Neuron (in vitro differentiated cells): ENCODE measurements at regions not wholly inside any gene's neighbourhood (a gene's known extent, or its start where the extent isn't known, plus 50 kb on each side); places are given as distances from the start of the nearest gene placed in this dataset.
A peak's percentile ranks its signal among the peaks of the same experiment; 100 is the strongest.
"Not testable (repeated sequence)": the region's sequence is repeated elsewhere in the genome, so short reads cannot be mapped to it uniquely, and the experiment has no call there.

Source experiments
- H2AFZ ChIP-seq: one replicate; pipeline ENCODE4 v1.6.1; 2013; ENCODE audit warnings: low read depth, mild to moderate bottlenecking, inconsistent platforms, low read length, moderate library complexity
- H3K27me3 ChIP-seq: one replicate; pipeline ENCODE4 v1.6.1; 2013; ENCODE audit warnings: low read length; ENCODE audit not compliant: insufficient read depth
- H3K36me3 ChIP-seq: one replicate; pipeline ENCODE4 v1.6.1; 2013; ENCODE audit warnings: low read length; ENCODE audit not compliant: insufficient read depth
- H3K4me1 ChIP-seq: one replicate; pipeline ENCODE4 v1.6.1; 2013; ENCODE audit warnings: low read length; ENCODE audit not compliant: insufficient read depth
- H3K4me3 ChIP-seq: 2 replicates; pipeline ENCODE4 v1.5.1; 2013; ENCODE audit warnings: mild to moderate bottlenecking, low read length, moderate library complexity
- H3K9me3 ChIP-seq: one replicate; pipeline ENCODE4 v1.6.1; 2013; ENCODE audit warnings: low read length

- Histone ChIP-seq H3K27me3 (no peaks in the 10 kb centered on the region), H3K36me3 (no peaks in the 10 kb centered on the region), H3K4me3 (no peak overlapping the region), H3K4me1 (no peaks in the 10 kb centered on the region), H3K9me3 (no peaks in the 10 kb centered on the region), H2AFZ (no peak overlapping the region)
Observed at GRCh38 chr13:81568824-81569223, 1227.9 kb upstream of the SPRY2 start.

- Histone ChIP-seq H3K27me3 (no peaks in the 10 kb centered on the region), H3K4me3 (no peak overlapping the region), H3K4me1 (no peaks in the 10 kb centered on the region), H3K36me3 (no peaks in the 10 kb centered on the region), H2AFZ (no peak overlapping the region), H3K9me3 (no peaks in the 10 kb centered on the region)
Observed at GRCh38 chr13:81565849-81566248, 1224.9 kb upstream of the SPRY2 start.

DNA sequence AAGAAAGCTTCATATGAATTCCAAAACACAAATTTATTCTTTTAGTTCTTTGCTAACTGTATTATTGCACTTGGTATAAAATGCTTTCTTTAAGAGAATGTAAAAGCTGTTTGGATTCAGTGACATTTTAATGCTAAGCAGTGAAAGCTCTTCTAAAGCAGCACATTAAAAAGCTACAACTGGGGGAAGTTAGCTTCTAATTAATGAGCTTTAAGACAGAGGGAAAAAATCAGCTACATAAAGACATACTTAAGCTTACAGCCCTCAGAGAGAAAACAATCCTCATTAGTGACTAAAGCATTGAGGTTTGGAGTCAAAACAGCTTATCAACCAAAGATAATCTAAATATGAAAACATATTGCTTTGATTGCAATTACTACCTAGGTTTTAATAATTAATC is 1222.2 kb upstream of the SPRY2 start:
- Histone ChIP-seq H3K4me1 (no peaks in the 10 kb centered on the region), H2AFZ (no peak overlapping the region)

GRCh38 chr13:81562598-81562997 is 1221.7 kb upstream of the SPRY2 start:
- no peaks in the 10 kb centered on the region for H3K36me3 ChIP-seq
- no peaks in the 10 kb centered on the region for H3K27me3 ChIP-seq

More for the DNA sequence above, 1222.2 kb upstream of the SPRY2 start:
- Histone ChIP-seq H3K9me3 (no peaks in the 10 kb centered on the region), H3K27me3 (no peaks in the 10 kb centered on the region), H3K4me3 (no peak overlapping the region), H3K36me3 (no peaks in the 10 kb centered on the region)

DNA sequence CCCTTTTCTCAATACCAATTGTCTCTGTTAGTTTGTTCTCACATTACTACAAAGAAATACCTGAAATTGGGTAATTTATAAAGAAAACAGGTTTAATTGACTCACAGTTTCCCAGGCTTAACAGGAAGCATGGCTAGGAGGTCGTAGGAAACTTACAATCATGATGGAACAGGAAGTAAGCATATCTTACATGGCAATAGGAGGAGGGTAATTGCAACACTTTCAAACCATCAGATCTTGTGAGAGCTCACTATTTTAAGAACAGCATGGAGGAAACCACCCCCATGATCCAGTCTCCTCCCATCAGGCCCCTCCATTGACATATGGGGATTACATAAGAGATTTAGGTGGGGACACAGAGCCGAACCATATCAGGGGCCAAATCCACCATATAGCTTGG is 1210.1 kb upstream of the SPRY2 start:
- no peaks in the 10 kb centered on the region for H3K27me3 ChIP-seq

More at GRCh38 chr13:81562598-81562997, 1221.7 kb upstream of the SPRY2 start:
- Histone ChIP-seq H3K4me3 (no peak overlapping the region), H3K9me3 (no peaks in the 10 kb centered on the region), H3K4me1 (no peaks in the 10 kb centered on the region), H2AFZ (no peak overlapping the region)

DNA sequence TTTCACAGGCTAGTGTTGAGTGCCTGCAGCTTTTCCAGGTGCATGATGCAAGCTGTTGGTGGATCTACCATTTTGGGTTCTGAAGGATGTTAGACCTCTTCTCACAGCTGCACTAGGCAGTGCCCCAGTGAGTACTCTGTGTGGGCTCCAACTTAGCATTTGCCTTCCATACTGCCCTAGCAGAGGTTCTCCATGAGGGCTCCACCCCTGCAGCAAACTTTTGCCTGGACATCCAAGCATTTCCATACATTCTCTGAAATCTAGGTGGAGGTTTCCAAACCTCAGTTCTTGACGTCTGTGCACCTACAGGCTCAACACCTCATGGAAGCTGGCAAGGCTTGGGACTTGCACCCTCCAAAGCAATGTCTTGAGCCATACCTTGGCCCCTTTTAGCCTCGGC is 1205.4 kb upstream of the SPRY2 start:
- H3K4me3 ChIP-seq, H3K36me3 ChIP-seq, H3K4me1 ChIP-seq, H3K9me3 ChIP-seq, H3K27me3 ChIP-seq, H2AFZ ChIP-seq: not testable (repeated sequence)

More for the DNA sequence above, 1210.1 kb upstream of the SPRY2 start:
- H3K4me1 ChIP-seq: no peaks in the 10 kb centered on the region
- no peaks in the 10 kb centered on the region for H3K9me3 ChIP-seq
- H3K4me3 ChIP-seq: no peak overlapping the region
- no peaks in the 10 kb centered on the region for H3K36me3 ChIP-seq
- no peak overlapping the region for H2AFZ ChIP-seq

GRCh38 chr13:81540777-81541176 is 1199.9 kb upstream of the SPRY2 start:
- Histone ChIP-seq H3K27me3 (no peaks in the 10 kb centered on the region), H3K4me3 (no peak overlapping the region), H3K4me1 (no peaks in the 10 kb centered on the region), H2AFZ (no peak overlapping the region), H3K9me3 (no peaks in the 10 kb centered on the region), H3K36me3 (no peaks in the 10 kb centered on the region)

GRCh38 chr13:81539643-81540150 is 1198.8 kb upstream of the SPRY2 start:
- Histone ChIP-seq H3K4me1 (no peaks in the 10 kb centered on the region), H2AFZ (no peak overlapping the region), H3K9me3 (no peaks in the 10 kb centered on the region), H3K36me3 (no peaks in the 10 kb centered on the region), H3K27me3 (no peaks in the 10 kb centered on the region), H3K4me3 (no peak overlapping the region)

- Histone ChIP-seq H3K36me3 (no peaks in the 10 kb centered on the region), H3K4me1 (no peaks in the 10 kb centered on the region), H3K27me3 (no peaks in the 10 kb centered on the region), H2AFZ (no peak overlapping the region), H3K4me3 (no peak overlapping the region), H3K9me3 (no peaks in the 10 kb centered on the region)
Observed at GRCh38 chr13:81498969-81499368, 1158.0 kb upstream of the SPRY2 start.

- Histone ChIP-seq H3K36me3 (no peaks in the 10 kb centered on the region), H2AFZ (no peak overlapping the region), H3K4me1 (no peaks in the 10 kb centered on the region), H3K4me3 (no peak overlapping the region), H3K9me3 (no peaks in the 10 kb centered on the region), H3K27me3 (no peaks in the 10 kb centered on the region)
Observed at GRCh38 chr13:81493144-81493543, 1152.2 kb upstream of the SPRY2 start.

GRCh38 chr13:81492449-81492848 is 1151.5 kb upstream of the SPRY2 start:
- H2AFZ ChIP-seq: no peak overlapping the region
- H3K36me3 ChIP-seq: no peaks in the 10 kb centered on the region
- H3K27me3 ChIP-seq: no peaks in the 10 kb centered on the region
- no peak overlapping the region for H3K4me3 ChIP-seq
- no peaks in the 10 kb centered on the region for H3K4me1 ChIP-seq
- no peaks in the 10 kb centered on the region for H3K9me3 ChIP-seq

- Histone ChIP-seq H3K4me1 (no peaks in the 10 kb centered on the region), H3K9me3 (no peaks in the 10 kb centered on the region), H3K36me3 (no peaks in the 10 kb centered on the region), H2AFZ (no peak overlapping the region), H3K27me3 (no peaks in the 10 kb centered on the region), H3K4me3 (no peak overlapping the region)
Observed at GRCh38 chr13:81488021-81488420, 1147.1 kb upstream of the SPRY2 start.

GRCh38 chr13:81487151-81487550 is 1146.2 kb upstream of the SPRY2 start:
- Histone ChIP-seq H3K27me3 (no peaks in the 10 kb centered on the region), H3K9me3 (no peaks in the 10 kb centered on the region), H3K4me1 (no peaks in the 10 kb centered on the region), H2AFZ (no peak overlapping the region), H3K4me3 (no peak overlapping the region), H3K36me3 (no peaks in the 10 kb centered on the region)

DNA sequence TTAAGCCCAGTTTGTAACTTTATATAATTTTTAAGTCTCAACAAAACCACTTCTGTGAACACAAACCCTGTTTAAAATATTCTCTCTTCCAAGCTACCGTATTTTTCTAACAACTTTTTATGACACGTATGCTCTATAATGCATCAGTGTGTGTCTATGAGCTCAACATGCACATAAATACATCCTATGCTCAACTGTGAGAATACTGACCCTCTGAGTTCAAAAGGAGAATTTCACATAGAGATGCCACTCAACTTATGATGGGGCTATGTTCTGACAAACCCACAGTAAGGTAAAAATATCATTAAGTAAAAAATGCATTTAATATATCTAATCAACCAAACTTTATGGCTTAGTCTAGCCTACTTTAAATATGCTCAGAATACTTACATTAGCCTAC is 1139.7 kb upstream of the SPRY2 start:
- peak overlapping the region; percentile 64 for H2AFZ ChIP-seq
- no peaks in the 10 kb centered on the region for H3K36me3 ChIP-seq
- no peaks in the 10 kb centered on the region for H3K9me3 ChIP-seq
- H3K4me3 ChIP-seq: no peak overlapping the region
- peaks cover 10% of the 10 kb centered on the region for H3K4me1 ChIP-seq
- H3K27me3 ChIP-seq: no peaks in the 10 kb centered on the region
